HG03095 (cell line): ENCODE measurements at regions not wholly inside any gene's neighbourhood (a gene's known extent, or its start where the extent isn't known, plus 50 kb on each side); places are given as distances from the start of the nearest gene placed in this dataset.
"Not testable (repeated sequence)": the region's sequence is repeated elsewhere in the genome, so short reads cannot be mapped to it uniquely, and the experiment has no call there.

Source experiments
- ATAC-seq: cut with Tn5 transposase; IDR thresholded peaks from one replicate; pipeline ENCODE4 v1.9.1; 2021; ENCODE audit warnings: moderate library complexity; ENCODE audit not compliant: unreplicated experiment

DNA sequence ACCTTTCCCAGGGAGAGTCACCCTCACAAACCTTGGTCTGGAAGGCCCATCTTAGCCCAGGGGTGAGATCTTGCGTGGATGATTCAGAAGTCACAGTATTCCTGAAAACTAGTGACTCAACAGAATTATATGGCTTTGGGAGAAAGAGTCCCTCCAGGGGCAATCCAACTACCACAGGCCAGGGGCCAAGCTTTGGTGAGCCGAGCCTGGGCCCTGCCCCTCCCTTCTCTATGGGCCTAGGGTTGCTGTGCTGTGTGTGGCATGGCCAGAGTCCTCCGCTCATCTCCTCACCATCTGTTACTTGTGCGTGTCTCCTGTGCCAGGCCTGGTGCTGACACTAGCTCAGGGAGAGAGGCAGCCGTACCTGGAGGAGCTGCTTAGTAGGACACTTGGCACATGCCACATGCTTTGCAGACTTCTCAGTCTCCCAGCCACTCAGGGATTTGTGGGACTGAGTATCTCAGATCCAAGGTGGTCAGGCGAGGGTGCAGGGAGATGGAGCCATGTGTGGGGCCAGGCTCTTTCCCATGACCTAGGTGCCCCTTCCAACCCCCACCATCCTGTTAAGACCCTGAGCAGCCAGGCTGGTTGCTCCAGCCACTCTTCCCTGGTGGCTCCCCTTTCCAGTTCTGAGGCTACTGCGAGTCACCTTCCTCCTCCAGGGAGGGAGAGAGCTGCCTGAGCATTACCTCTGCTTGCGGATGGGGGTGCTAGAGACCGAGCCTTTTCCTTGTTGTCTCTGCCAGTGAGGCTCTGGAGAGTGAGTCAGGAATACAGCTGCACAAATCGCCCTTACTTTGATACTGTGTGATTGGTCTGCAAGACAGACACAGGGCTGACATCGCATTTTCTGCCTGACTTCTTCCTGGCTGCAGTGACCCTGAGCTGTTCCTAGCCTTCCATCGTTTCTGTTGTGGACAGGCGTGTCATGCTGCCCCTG is 94.1 kb downstream of the SLC25A47 start:
- no peak for ATAC-seq

DNA sequence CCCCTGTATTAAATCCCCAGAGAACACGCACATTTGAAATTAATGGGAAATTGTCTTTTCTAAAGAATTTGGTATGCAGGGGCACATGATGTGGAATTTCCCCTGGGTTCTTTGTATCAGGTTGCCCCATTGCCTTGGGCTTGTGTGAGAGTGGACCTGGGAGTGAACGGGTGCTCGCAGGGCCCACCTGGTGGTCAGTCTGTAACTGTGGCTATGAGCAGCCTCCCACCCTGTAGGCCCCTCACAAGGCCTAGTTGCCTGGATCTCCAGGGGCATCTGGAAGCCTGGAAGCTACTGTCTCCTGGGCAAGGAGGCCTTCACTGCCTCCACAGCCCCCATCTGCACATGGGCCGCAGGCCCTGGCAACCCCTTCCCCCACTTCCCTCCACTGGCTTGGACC is 96.7 kb downstream of the SLC25A47 start:
- ATAC-seq, result no peak

DNA sequence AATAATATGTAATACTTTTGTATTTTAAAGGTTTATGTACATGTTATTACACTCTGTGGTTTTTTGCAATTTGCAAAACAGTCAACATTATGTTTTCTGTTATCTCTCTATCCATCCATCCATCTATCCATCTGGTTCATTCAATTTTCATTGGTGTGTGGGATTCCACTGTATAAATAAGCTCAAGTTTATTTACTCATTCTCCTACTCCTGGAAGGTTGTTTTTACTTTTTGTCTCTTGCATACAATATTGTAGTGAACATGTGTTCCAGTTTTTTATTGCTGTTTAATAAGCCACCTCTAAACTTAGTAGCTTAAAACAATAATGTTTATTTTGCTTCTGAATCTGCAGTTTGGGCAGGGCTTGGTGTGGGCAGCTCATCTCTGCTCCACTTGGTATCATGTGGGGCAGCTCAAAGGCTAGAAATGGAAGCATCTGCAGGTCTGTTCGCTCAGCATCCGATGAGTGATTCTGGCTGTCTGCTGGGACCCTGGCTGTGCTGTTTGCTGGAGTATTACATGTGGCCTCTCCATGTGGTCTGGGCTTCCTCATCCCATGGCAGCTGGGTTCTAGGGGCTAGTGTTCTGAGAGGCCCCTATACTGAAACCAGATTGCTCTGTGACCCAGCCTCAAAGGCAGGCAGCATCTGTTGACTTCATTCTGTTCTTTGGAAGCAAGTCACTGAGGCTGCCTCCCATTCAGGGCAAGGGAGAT is 98.8 kb downstream of the SLC25A47 start:
- no peak for ATAC-seq

DNA sequence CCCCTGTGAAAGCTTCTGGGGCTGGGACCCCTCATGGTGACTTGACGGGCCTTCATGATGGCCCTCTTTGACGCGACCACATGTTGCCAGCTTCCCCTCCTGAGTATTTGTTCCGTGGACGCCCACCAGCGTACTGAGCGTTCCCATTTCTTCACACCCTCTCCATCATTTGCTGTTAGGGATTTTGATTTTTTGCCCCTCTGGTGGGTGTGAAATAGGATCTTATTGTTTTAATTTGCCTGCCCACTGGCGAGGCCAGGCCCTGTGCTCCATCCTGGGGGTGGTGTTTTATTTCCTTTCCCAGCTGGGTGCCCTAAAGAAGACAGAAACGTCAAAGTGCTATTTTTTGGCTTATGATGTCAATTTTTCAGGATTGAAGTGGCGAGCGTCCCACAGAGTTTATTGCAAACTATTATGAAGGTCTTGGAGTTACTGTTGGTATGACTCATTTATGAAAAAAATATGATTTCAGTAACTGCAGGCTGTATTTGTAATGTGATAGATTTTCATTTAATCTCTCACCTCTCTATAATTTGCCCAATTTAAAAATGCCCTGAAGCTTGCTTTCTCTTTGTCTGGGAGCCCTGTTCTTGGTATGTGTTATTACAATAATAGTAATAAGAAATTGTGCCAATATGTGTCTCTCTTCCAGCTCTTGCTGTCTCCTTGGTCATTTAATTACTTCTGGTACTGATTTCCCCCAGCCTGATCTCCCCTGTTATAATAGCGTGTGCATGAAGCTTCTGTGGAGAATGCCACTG is 99.6 kb downstream of the SLC25A47 start:
- no peak for ATAC-seq

DNA sequence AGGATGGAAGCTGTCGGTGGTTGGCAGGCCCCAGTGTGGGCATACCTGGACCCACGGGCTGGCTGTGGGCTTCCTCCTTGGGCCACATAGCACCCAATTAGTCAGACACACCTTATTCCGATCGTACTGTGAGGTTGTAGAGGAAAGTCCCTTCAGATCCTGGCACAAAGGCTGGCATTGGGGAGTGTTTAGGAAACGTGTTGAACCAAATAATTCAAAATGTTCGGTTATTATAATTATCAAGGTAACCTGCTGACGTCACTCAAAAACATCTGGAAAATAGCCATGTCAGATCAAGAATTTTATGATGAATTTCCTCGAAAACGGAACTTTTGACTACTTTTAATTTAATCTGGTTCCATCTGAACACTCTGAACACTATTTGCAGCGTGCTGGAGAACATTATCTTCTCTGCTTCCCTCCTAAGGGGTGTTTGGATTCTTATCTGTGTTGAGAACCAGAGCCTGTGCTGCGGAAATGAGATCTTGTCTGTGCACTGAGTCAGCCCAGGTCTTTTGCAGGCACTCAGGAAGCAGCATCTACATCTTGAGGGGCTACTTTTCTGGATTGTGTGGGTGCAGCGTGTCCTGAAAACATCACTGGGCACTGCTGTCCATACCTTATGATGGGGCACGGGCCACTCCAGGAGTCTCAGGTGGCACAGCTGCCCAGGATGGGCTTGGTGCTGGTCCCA is 100.3 kb downstream of the SLC25A47 start:
- ATAC-seq, result no peak

DNA sequence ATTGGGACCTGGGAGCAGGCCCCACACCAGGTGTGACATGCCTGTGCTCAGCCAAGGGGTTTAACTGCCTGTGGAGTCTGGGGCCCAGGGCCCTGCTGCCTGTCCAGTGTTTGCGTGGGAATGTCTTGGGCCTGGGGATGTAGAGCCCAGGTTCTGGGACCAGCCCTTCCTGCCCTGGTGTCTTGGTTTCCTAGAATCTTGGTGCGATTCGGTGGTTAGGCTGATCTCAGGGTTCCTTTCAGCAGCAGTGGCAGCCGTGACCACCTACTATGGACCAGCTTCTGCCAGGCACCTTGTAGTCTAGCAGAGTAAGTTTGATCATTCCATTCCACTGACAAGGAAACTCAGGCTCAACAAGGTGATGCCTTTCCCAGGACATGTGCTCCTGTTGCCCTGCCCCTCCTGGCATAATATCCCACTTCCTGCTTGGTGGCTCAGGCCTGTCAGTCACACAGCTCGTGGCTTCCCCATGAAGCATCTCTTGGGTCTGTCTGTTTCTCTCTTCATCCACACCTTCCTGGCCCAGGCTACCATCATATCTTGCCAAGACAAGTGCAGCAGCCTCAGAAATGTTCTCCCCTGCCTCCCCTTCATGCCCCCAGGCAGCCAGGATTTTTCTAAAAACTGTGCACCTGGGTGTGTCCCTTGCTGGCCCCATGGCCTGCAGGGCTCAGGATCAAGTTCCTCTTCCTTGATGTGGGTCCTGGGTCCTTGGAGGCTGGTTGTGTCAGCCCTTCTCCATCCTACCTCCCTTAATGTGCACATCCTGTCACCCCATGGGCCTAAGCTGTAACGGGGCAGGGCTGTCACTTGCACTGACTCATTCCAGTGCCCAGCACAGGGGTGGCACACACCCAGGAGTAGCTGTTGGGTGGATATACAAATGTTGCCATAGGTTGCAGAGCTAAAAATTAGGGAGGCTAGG is 101.6 kb downstream of the SLC25A47 start:
- no peak for ATAC-seq

DNA sequence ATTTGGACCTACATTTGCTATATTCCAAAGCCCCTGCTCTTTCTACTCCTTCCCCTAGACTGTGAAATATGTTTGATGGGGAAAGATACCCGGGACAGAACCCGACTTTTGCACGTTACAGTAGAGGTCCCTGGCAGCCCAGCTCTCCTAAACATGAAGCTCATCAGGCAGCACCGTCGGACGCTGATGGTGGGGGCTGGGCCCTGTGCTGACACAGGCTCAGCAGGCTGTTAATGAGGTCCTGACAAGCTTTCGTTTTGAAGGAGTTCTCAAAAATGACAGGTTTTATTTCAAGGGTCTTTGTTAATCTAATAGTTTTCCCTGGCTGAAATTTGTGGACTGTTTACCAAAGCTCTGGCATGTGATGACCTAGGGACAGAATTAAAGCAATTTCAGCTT is 102.3 kb downstream of the SLC25A47 start:
- ATAC-seq, result no peak

DNA sequence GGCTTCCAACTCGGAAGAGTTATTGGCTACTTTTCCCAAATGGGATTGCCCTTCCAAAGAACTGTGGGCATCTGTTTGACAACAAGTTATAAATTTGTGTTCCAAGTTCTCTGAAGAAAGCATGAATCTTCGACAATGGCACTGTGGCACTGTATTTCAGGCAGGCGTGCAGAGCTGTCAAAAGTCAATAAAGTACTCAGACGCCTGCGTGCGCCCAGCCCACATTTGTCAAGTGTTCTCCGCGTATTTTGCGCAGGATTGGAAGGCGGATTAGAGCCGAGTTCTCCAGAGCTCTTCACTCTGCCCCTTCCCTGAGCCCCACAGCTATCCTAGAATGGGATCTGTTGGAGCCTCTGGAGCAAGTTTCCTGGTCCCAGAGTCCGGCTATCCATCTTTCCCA is 103.2 kb downstream of the SLC25A47 start:
- no peak for ATAC-seq

DNA sequence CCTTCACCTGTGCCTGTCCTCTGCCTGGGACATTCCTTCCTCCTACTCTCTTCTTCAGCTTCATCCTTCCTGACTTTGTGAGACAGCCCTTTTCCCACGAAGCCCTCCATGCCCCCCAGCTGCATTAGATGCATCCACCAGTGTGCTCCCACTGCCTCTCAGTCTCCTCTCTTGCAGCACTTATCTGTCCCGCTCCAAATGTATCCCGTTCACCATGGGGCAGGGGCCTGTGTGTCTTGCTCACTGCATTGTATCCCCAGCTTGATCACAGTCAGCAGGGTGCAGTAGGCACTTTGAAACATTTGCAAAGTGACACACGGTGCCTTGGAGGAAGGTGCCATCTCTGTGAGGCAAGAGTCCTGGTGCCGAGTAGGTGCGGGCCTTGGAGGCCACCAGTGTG is 104.0 kb downstream of the SLC25A47 start:
- no peak for ATAC-seq

DNA sequence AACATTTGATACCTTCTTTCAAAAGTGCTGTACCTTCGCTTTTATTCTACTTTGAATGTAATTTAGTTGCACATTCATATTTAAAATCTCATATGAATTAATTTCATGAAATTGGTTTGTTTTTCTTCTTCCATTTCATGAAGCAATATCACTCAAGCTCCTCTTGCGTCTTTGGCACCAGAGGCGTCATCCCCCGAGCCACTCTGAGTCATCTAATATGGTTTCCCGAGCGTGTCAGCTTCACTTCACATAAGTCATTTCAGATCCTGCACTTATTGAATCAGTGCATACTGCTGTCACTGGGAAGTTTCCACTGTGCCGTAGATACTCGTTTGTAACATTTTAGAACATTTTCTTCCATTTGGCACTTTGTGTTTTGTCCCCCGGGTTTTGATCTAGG is 105.6 kb downstream of the SLC25A47 start:
- ATAC-seq, result no peak

DNA sequence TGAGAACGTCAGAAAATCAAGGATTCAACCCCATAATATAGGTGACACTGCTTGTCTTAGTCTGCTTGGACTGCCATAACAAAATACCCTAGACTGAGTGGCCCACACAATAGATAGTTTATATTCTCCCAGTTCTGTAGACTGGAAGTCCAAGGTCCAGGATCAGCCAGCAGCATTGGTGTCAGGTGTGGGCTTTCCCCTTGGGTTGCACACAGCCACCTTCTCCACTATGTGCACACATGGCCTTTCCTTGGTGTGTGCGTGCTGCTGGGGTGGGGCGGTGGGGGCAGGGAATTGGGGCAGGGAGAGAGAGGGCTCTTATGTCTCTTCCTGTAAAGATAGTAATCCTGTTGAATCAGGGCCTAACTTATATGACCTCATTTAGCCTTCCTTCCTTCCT is 106.4 kb downstream of the SLC25A47 start:
- no peak for ATAC-seq

DNA sequence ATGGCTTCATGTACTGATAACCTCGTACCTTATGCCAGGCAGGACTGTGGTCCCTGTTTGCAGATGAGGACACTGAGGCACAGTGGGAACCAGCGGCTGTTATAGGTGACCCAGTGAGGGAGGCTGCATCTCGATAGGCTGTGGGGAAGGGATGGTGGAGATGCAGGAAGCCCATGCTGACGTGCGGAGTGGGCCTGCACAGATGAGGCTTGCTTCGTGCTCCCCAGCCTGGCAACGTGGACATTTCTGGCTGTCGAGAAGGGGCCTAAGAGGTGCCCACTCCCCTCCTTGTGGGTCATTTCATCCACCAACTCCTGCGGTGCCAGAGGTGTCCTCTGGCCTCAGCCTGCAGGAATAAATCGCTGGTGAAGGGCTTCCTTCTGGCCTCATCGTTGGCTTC is 107.4 kb downstream of the SLC25A47 start:
- ATAC-seq, result no peak

DNA sequence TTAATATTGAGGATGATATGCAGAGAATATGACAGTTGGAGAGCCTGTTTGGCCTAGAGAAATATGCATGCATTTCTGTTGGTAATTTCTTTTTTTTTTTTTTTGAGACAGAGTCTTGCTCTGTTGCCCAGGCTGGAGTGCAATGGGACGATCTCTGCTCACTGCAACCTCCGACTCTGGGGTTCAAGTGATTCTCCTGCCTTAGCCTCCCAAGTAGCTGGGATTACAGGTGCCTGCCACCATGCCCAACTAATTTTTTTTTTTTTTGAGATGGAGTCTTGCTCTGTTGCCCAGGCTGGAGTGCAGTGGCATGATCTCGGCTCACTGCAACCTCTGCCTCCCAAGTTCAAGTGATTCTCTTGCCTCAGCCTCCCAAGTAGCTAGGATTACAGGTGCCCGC is 108.3 kb downstream of the SLC25A47 start:
- ATAC-seq, result not testable (repeated sequence)

DNA sequence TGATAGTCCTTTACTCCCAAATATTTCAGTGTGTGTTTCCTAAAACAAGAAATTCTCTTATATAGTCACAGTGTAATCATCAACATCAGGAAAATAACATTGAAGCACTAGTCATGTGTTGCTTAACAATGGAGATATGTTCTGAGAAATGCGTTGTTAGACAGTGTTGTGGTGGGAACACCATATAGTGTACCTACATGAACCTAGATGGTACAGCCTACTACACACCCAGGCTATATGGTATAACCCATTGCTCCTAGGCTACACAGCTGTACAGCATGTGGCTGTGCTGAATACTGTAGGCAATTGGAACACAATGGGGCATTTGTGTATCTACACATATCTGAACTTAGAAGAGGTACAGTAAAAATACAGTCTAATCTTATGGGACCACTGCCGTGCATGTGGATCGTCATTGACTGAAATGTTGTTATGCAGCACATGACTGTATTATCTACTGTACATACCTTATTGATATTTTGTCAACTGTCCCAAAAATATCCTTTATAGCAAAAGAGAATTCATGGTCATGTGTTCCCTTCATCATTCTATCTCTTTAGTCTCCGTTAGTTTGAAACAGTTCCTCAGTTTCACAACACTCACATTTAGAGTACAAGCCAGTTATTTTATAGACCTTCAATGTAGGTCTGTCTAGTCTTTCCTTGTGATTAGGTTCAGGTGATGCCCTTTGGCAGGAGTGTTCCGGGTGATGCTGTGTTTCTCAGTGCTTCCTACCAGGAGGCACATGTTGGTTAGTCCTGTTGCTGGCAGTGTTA is 109.7 kb downstream of the SLC25A47 start:
- no peak for ATAC-seq

DNA sequence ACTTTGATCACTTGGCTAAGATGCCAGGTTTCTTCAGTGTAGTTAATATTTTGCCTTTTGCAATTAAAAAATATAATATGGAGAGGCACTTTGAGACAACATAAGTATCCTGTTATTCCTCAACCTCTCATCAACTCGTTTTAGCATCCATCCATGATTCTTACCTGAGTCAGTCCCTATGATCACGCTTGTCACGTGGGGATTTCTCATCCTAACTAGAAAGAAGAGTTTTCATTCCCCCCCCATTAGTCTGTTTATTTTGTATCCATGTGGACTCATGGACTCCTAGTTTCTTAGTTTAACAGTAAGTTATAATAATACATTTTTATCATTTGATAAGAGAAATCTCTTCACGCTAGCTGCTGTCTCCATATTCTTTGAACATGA is 110.3 kb downstream of the SLC25A47 start:
- ATAC-seq, result no peak

DNA sequence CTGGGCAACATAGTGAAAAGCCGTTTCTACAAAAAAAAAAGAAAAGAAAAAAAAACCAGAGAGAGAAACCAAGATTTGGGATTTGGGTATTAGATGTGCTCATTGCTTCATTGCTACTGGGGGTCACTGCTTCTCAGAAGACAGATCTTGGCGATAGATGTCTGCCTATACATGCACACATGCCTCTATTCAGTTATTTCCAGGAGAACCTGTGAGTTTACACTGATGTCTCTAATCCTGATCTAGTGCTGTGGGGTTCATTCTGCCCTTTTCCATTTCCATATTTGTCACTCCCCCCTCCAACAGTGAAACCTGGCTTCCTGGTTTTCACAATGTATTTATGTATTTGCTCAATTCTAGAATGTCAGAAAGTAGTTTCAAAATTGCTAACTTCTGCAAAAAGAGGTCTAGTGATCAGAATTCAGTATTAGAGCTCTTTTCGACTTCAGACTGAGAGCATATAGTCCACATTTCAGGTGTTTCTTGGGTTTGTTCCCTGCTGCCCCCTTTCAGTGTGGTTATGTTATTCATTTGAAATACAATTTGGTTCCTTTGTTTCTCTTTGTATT is 111.0 kb downstream of the SLC25A47 start:
- ATAC-seq, result no peak

DNA sequence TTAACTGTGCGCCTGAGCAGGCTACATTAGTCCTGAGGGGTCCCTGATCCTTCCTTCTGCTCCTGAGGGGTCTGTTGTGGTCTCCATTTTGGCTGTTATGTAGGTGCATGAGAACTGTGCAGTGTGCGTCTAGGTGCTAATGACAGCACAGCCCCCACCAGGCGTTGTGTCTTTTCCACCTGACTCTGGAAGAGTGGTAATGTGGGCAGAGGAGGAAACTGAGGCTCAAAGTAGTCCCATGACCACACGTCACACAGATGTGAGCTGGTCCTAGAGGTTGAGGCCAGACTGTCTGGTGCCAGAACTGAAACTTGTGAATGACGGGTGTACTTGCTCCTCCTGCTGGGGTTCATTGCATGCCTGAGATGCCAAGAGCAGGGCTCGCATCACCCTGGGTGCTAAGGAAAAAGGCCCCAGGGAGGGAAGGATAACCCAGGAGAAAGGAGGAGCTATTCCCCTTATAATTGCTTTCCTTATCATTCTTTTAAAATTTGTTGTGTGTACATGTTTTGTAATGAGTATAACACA is 111.8 kb downstream of the SLC25A47 start:
- no peak for ATAC-seq

DNA sequence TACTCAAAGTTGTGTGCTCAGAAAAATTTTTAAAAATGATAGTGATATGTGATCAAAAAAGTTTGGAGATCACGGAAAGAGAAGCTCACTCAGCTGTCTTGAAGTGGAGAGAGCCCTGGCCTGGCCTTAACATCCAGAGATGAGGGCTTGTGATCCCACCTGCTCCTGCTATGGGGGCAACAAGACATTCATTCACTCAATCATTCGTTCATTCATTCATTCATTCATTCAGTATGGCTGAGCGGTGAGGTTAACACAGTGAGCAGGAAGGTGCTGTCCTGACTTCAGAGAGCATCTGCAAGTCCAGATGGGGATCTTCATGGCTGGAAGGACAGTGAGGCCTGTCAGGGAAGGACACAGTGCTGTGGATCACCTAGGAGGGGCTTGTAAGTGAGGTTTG is 112.3 kb downstream of the SLC25A47 start:
- ATAC-seq, result no peak
